HFF-Myc (cell line): ENCODE measurements at regions not wholly inside any gene's neighbourhood (a gene's known extent, or its start where the extent isn't known, plus 50 kb on each side); places are given as distances from the start of the nearest gene placed in this dataset.

Experiments
- DNase-seq: peaks from one replicate; pipeline ENCODE4 v3.0.0-alpha.2; 2011; ENCODE audit warnings: low read depth; ENCODE audit errors: extremely low read depth
- H3K4me3 ChIP-seq: replicated peaks from 2 replicates; pipeline ENCODE4 v1.5.1; 2011; ENCODE audit warnings: low read depth, mild to moderate bottlenecking, control low read depth, low read length
- CTCF ChIP-seq: IDR thresholded peaks from 2 replicates; pipeline ENCODE4 v1.5.1; 2012; ENCODE audit warnings: mild to moderate bottlenecking, low read depth, low read length, control low read depth; ENCODE audit errors: missing control alignments

DNA sequence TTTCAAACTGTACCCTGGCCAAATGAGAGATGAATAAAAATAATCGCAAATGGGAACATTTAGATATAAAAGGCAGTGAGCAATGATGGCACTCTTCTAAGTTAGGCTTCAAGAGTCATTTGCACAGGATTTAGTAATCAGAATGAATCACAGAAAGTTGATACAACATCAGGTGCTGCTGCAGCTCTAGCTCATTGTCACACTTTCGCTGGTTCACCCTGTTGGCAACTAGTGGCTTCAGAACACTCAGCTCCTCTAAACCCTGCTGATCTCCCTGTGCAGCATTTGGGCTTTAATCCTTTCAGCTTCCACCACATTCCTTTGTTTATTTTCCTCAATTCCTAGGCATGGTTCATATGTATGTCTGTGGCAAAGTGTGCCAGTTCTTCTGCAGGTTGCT, 2071.2 kb upstream of the CDH6 start:
- no peak for TF ChIP-seq CTCF
- no peak for DNase-seq
- no peak overlapping the region for H3K4me3 ChIP-seq

DNA sequence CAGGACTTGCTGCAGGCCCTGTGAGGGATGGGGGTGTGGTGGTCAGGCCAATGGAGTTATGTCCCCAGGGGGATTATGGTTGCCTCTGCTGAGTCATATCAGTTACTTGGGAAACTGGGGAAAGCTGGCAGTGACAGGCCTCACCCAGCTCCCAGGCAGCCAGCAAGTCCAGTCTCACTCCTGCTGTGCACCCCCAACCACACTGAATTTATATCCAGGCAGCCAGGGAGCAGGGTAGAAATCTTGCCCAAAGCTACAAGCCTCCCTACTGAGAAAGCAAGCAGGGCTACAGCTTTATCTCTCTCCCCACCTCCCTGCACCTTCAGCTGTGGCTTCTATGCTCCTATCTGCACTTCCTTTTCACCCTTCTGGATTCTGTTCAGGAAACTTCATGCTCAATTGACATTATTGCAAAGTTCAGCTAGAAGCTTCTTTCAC, 2076.0 kb upstream of the CDH9 start:
- no peak for TF ChIP-seq CTCF
- no peak for DNase-seq
- H3K4me3 ChIP-seq = no peak overlapping the region

DNA sequence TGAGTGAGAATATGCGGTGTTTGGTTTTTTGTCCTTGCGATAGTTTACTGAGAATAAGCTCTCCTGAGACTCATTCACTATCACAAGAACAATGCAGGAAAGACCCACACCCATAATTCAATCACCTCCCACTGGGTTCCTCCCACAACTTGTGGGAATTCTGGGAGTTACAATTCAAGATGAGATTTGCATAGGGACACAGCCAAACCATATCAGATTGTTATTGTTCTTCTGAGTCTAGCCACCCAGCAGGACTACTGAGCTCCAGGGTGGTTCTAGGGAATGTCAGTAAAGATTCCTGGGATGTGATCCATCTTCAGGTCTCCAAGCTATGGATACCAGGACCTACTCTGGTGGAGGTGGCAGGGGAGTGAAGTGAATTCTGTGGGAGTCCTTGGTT, 2075.1 kb upstream of the CDH9 start:
- no peak overlapping the region for H3K4me3 ChIP-seq
- DNase-seq = no peak
- TF ChIP-seq CTCF = no peak

GRCh38 chr5:29099585-29099984, 2061.2 kb upstream of the CDH9 start:
- H3K4me3 ChIP-seq = no peak overlapping the region
- TF ChIP-seq CTCF = no peak
- DNase-seq = no peak

DNA sequence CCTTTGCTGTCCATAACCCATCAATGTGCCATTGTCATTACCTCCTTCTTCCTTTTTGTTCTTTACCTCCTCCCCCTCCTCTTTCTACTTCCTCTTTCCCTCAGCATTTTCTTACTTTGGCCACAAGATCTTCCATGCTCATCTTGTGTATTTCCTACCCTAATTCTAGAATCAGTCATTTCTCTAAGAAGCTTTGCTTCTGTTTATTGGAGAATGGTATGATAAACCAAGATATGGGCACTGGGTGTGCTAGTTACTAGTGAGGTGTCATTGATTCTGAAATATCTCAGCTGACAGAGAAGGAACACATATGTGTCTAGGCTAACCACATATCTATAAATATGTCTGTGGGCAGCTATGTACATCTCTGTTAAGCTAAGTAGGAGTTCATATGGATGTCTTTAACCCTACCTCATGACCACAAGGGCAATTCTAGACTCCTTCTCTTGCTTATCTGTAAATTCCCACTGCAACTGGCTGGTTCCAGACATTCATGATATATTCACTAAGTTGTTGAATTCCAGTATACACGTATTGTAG, 2051.3 kb upstream of the CDH9 start:
- no peak overlapping the region for H3K4me3 ChIP-seq
- TF ChIP-seq CTCF = no peak
- no peak for DNase-seq

DNA sequence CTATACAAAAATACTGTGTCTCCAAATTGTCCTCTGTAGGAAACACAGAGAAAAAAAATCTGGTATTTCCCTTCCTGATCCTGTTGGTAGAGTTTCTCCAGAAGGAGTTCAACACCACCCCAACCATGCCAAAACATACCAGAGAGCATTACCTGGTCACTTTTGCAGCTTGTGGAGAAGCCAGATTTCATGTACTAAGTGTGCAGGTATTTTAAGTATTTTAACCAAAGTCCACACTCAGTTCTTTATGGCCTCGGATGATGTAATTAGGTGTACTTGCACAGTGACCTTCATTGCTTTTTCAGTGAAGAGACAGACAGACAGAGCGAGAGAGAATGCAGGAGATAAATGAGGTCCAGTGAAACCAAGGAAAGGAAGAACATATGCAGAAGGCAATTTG, 2046.8 kb upstream of the CDH9 start:
- H3K4me3 ChIP-seq = no peak overlapping the region
- TF ChIP-seq CTCF = no peak
- no peak for DNase-seq

- no peak overlapping the region for H3K4me3 ChIP-seq
- no peak for DNase-seq
- TF ChIP-seq CTCF = no peak
Measured at GRCh38 chr5:29079771-29080170, 2041.4 kb upstream of the CDH9 start.
